Small intestine (tissue), 7 donors: ENCODE measurements at regions not wholly inside any gene's neighbourhood (a gene's known extent, or its start where the extent isn't known, plus 50 kb on each side); places are given as distances from the start of the nearest gene placed in this dataset.

Experiments used
- DNase-seq, 2 donors: peaks; one replicate each; pipeline versions ENCODE4 v3.0.0 to v3.0.0-alpha.2; 2013
- FAIRE-seq: peaks from 2 replicates; lab custom pipeline; 2012; peaks lifted over from hg19 to GRCh38; lab: Jason Lieb, UNC
- H3K27ac ChIP-seq, 3 donors: one replicate each; pipeline ENCODE4 v1.5.1; 2013; ENCODE audit warnings: low read length in 2 of 3, mild to moderate bottlenecking in 2 of 3, control low read depth in 1 of 3, inconsistent platforms in 1 of 3, low read depth in 1 of 3, moderate library complexity in 1 of 3
- H3K27me3 ChIP-seq, 3 donors: one replicate each; pipeline ENCODE4 v1.6.1; 2013; ENCODE audit warnings: low read length in 3 of 3, inconsistent platforms in 1 of 3; ENCODE audit not compliant: control insufficient read depth in 3 of 3, insufficient read depth in 3 of 3
- H3K36me3 ChIP-seq, 3 donors: one replicate each; pipeline ENCODE4 v1.6.1; 2013; ENCODE audit warnings: low read length in 3 of 3, inconsistent platforms in 1 of 3, low read depth in 1 of 3, mild to moderate bottlenecking in 1 of 3, moderate library complexity in 1 of 3; ENCODE audit not compliant: control insufficient read depth in 3 of 3, insufficient read depth in 2 of 3
- H3K4me1 ChIP-seq, 3 donors: one replicate each; pipeline ENCODE4 v1.6.1; 2013; ENCODE audit warnings: low read length in 2 of 3, inconsistent platforms in 1 of 3, low read depth in 1 of 3, mild to moderate bottlenecking in 1 of 3, moderate library complexity in 1 of 3; ENCODE audit not compliant: control insufficient read depth in 3 of 3, insufficient read depth in 2 of 3
- H3K4me3 ChIP-seq, 3 donors: one replicate each; pipeline ENCODE4 v1.5.1; 2013; ENCODE audit warnings: low read length in 3 of 3, control low read depth in 1 of 3, inconsistent platforms in 1 of 3, low read depth in 1 of 3, mild to moderate bottlenecking in 1 of 3, moderate library complexity in 1 of 3
- H3K9me3 ChIP-seq, 2 donors: one replicate each; pipeline ENCODE4 v1.6.1; 2013; ENCODE audit warnings: low read depth in 1 of 2, low read length in 1 of 2; ENCODE audit not compliant: control insufficient read depth in 2 of 2, insufficient read depth in 1 of 2
- WGBS, 3 donors: extraction: QIAGEN DNeasy Blood & Tissue Kit; methylation state at CpG; one replicate each; pipeline ENCODE4 v1.1.7; 2013; 5-methylcytosine and 5-hydroxymethylcytosine counted together
- donor health status: healthy with polysubstance abuse.
- donor health status: control.
- donor health status: control.
- donor health status: Bipolar disorder and iron deficiency.
- donor health status: healthy.

DNA sequence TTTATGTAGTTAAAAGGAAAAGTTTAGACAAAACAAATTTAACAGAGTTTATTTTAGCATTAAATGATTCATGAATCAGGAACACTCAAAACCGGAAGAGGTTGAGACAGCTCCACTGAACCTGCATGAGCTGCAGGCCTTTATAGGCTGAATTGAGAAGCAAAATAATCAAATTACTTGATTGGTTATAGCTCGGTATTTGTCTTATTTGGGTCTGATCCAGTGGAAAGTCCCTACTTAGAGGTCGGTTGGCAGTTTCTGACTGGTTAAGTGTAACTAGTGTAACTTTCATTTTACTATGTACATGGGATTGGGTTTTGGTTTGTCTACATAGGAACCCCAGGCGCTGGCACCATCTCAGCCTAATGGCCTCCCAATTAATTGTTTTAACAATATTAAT, 74.1 kb upstream of the PIK3R1 start:
- FAIRE-seq, result no peak
- WGBS, 3 donors, result 35 to 43% (median 38%) methylated on average over 4 of the region's 4 CpGs
- H3K27ac ChIP-seq, result no peak overlapping the region

GRCh38 chr5:68140763-68141162, 74.8 kb upstream of the PIK3R1 start:
- Histone ChIP-seq H3K4me1 (peaks cover 0 to 3% (median 0%) of the 10 kb centered on the region in 3 donors), H3K4me3 (no peak overlapping the region), H3K36me3 (no peaks in the 10 kb centered on the region), H3K27ac (no peak overlapping the region), H3K27me3 (no peaks in the 10 kb centered on the region), H3K9me3 (no peaks in the 10 kb centered on the region)
- DNase-seq, result no peak
- FAIRE-seq, result no peak
- 84 to 100% (median 94%) methylated on average over 1 of the region's 1 CpG for WGBS, 3 donors

More for the DNA sequence above, 74.1 kb upstream of the PIK3R1 start:
- no peaks in the 10 kb centered on the region for H3K36me3 ChIP-seq
- H3K4me3 ChIP-seq, result no peak overlapping the region
- H3K9me3 ChIP-seq, result no peaks in the 10 kb centered on the region
- H3K27me3 ChIP-seq, result no peaks in the 10 kb centered on the region
- peaks cover 0 to 3% (median 0%) of the 10 kb centered on the region in 3 donors for H3K4me1 ChIP-seq
- no peak for DNase-seq

GRCh38 chr5:68139611-68140441, 75.7 kb upstream of the PIK3R1 start:
- Histone ChIP-seq H3K9me3 (no peaks in the 10 kb centered on the region), H3K27ac (no peak overlapping the region), H3K36me3 (no peaks in the 10 kb centered on the region), H3K4me1 (peaks cover 0 to 5% (median 3%) of the 10 kb centered on the region in 3 donors), H3K27me3 (no peaks in the 10 kb centered on the region), H3K4me3 (no peak overlapping the region)
- FAIRE-seq (no peak), DNase-seq (no peak)
- WGBS, 3 donors, result 40 to 63% (median 45%) methylated on average over 3 of the region's 3 CpGs

- Histone ChIP-seq H3K4me1 (peaks cover 2 to 10% (median 6%) of the 10 kb centered on the region in 3 donors), H3K36me3 (no peaks in the 10 kb centered on the region), H3K9me3 (no peaks in the 10 kb centered on the region), H3K4me3 (no peak overlapping the region), H3K27me3 (no peaks in the 10 kb centered on the region), H3K27ac (no peak overlapping the region)
- DNase-seq, result no peak
- WGBS, 3 donors, result 54 to 90% (median 76%) methylated on average over 2 of the region's 2 CpGs
- no peak for FAIRE-seq
Observed at GRCh38 chr5:68137511-68138140, 77.9 kb upstream of the PIK3R1 start.

DNA sequence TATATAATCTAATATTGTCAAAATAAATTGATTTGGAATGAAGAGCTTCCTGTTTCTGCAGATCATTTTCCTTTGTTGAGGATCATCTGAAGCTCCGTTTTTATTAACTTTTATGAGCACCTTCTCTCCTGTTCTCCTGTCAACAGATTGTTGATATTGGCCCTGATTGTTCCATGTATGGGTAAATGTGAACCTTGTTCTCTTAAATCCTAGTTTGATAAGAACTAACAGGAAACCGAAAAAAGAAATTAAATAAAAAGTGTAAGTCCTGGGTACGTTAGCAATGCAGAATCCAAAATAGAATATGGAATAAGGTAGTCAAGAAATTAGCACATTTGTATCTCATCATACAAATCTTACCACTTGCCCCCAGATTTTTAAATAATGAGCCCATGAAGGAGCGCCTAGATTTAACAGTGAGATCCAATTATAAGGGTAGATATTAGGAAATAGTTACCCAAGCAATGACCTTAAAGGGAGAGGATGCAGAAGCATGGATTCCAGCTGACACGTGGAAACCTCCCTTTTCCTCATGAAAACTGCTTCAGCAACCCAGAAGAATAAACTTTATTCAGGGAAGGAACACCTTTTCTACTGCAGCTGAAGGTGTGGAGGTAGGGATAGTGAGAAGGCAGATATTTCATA, 80.8 kb upstream of the PIK3R1 start:
- Histone ChIP-seq H3K9me3 (no peaks in the 10 kb centered on the region), H3K4me3 (no peak overlapping the region), H3K4me1 (peaks cover 2 to 10% (median 6%) of the 10 kb centered on the region in 3 donors), H3K27me3 (no peaks in the 10 kb centered on the region), H3K36me3 (no peaks in the 10 kb centered on the region), H3K27ac (no peak overlapping the region)
- DNase-seq (peak; percentile 18 to 28), FAIRE-seq (no peak)
- WGBS, 3 donors, result 18 to 62% (median 33%) methylated on average over 5 of the region's 5 CpGs

- H3K27ac ChIP-seq, result no peak overlapping the region
- H3K4me1 ChIP-seq, result peaks cover 2 to 10% (median 3%) of the 10 kb centered on the region in 3 donors
- DNase-seq, result no peak
- no peaks in the 10 kb centered on the region for H3K27me3 ChIP-seq
- no peaks in the 10 kb centered on the region for H3K9me3 ChIP-seq
- H3K4me3 ChIP-seq, result no peak overlapping the region
- 46 to 73% (median 64%) methylated on average over 10 of the region's 10 CpGs for WGBS, 3 donors
- FAIRE-seq, result no peak
- no peaks in the 10 kb centered on the region for H3K36me3 ChIP-seq
Observed at GRCh38 chr5:68134033-68134668, 81.4 kb upstream of the PIK3R1 start.

DNA sequence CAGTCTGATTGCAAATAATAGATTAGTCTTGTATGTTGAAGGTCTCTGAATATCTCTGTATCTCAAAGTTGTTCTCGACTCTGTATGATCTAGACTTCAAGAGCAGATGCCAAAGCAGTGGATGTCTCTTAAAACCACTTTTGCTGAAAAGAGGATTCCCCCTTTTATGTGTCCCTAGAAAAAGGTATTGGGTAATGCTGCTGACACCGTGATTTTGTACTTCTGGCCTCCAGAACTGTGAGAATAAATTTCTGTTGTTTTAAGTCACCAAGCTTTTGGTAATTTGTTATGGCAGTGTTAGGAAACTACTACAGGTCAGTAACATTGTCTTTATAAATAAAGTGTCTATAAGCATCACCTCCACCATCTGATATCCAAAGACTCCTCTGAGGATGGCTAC, 85.3 kb upstream of the PIK3R1 start:
- Histone ChIP-seq H3K4me1 (peaks cover 2 to 8% (median 3%) of the 10 kb centered on the region in 3 donors), H3K4me3 (no peak overlapping the region), H3K36me3 (no peaks in the 10 kb centered on the region), H3K9me3 (no peaks in the 10 kb centered on the region), H3K27me3 (no peaks in the 10 kb centered on the region), H3K27ac (no peak overlapping the region)
- 89% methylated on average over 2 of the region's 2 CpGs for WGBS, 3 donors
- DNase-seq (no peak), FAIRE-seq (no peak)

GRCh38 chr5:68129364-68129763, 86.2 kb upstream of the PIK3R1 start:
- H3K4me1 ChIP-seq, result peaks cover 1 to 3% (median 3%) of the 10 kb centered on the region in 3 donors
- no peak for DNase-seq
- no peak overlapping the region for H3K4me3 ChIP-seq
- no peaks in the 10 kb centered on the region for H3K27me3 ChIP-seq
- H3K9me3 ChIP-seq, result no peaks in the 10 kb centered on the region
- H3K36me3 ChIP-seq, result no peaks in the 10 kb centered on the region
- WGBS, 3 donors, result 84 to 94% (median 94%) methylated on average over 4 of the region's 4 CpGs
- FAIRE-seq, result no peak
- H3K27ac ChIP-seq, result no peak overlapping the region
